VCaP (cell line): ENCODE measurements at regions not wholly inside any gene's neighbourhood (a gene's known extent, or its start where the extent isn't known, plus 50 kb on each side); places are given as distances from the start of the nearest gene placed in this dataset.

Experiments used
- H3K27ac ChIP-seq: fragments of 450-650 bp; 2 replicates; pipeline ENCODE4 v1.5.1; 2017
- TF ChIP-seq, protein P1 (sequence below): fragments of 450-650 bp; conservative IDR thresholded peaks from 2 replicates; pipeline ENCODE4 v1.5.1; 2017; ENCODE audit warnings: mild to moderate bottlenecking, moderate library complexity

DNA sequence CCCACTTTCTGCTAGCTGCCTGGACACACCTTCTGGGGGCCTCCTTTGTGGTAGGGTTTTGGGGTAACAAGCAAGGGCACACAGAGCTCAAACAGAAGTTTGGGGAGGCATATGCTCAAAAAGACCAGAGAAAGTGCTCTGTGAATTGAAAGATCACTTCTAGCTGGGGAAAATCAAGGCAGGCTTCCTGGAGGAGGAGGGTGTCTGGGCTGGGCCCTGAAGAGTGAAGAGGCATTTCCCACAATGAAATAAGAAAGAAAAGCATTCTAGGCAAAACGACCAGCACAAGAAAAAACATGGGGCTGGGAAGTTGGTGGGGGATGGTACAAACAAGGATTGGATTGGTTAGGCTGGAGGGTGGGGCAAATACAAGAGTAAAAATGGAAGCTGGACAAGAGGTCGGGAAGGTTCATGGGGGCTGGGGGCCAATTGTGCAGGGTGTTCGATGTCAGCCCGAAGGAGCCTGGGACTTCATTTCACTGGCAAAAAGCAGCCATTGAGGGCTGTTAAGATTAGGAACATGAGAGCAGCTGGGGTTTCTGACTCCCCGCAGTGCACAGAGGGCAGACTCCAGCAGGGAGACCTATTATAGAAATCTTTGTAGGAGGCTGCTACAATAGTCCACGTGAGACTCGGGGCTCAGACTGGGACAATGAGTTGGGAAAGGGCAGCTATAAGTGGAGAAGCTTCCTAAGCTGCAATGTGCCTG is 51.5 kb upstream of the CMKLR1 start:
- no peak overlapping the region for H3K27ac ChIP-seq
- TF ChIP-seq, protein P1, sequence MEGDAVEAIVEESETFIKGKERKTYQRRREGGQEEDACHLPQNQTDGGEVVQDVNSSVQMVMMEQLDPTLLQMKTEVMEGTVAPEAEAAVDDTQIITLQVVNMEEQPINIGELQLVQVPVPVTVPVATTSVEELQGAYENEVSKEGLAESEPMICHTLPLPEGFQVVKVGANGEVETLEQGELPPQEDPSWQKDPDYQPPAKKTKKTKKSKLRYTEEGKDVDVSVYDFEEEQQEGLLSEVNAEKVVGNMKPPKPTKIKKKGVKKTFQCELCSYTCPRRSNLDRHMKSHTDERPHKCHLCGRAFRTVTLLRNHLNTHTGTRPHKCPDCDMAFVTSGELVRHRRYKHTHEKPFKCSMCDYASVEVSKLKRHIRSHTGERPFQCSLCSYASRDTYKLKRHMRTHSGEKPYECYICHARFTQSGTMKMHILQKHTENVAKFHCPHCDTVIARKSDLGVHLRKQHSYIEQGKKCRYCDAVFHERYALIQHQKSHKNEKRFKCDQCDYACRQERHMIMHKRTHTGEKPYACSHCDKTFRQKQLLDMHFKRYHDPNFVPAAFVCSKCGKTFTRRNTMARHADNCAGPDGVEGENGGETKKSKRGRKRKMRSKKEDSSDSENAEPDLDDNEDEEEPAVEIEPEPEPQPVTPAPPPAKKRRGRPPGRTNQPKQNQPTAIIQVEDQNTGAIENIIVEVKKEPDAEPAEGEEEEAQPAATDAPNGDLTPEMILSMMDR = no peak

DNA sequence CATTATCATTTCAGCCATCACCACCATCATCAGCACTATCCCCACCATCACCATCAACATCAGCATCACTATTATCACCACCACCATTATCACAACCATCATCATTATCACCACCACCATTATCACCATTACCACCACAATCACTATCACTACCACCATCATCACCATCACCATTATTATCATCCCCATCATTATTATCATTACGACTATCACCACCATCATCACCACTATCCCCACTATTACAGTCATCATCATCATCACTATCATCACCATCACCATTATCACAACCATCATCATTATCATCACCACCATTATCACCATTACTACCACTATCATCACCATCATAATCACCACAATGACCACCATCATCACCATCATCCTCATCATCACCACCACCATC is 50.4 kb upstream of the CMKLR1 start:
- H3K27ac ChIP-seq = no peak overlapping the region
- TF ChIP-seq, protein P1 = no peak
